Hematopoietic multipotent progenitor cell treated with erythropoietin and hydrocortisone succinate and interleukin-3 and kit ligand, for 4 days (in vitro differentiated cells): ENCODE measurements at regions not wholly inside any gene's neighbourhood (a gene's known extent, or its start where the extent isn't known, plus 50 kb on each side); places are given as distances from the start of the nearest gene placed in this dataset.
A peak's percentile ranks its signal among the peaks of the same experiment; 100 is the strongest.

Experiments
- DNase-seq: peaks from one replicate; pipeline ENCODE4 v3.0.0-alpha.2; 2015

GRCh38 chr3:117587416-117587815, 877.8 kb downstream of the TUSC7 start:
- no peak for DNase-seq

- DNase-seq = no peak
Measured at GRCh38 chr3:117589454-117589853, 879.9 kb downstream of the TUSC7 start.

- no peak for DNase-seq
Measured at GRCh38 chr3:117595615-117596014, 886.0 kb downstream of the TUSC7 start.

- DNase-seq = no peak
Measured at GRCh38 chr3:117596503-117596902, 886.9 kb downstream of the TUSC7 start.

GRCh38 chr3:117597865-117598264, 888.3 kb downstream of the TUSC7 start:
- DNase-seq = no peak

GRCh38 chr3:117600112-117600511, 890.5 kb downstream of the TUSC7 start:
- no peak for DNase-seq

GRCh38 chr3:117600666-117601065, 891.1 kb downstream of the TUSC7 start:
- DNase-seq = no peak

- no peak for DNase-seq
Measured at GRCh38 chr3:117602058-117602644, 892.6 kb downstream of the TUSC7 start.

- DNase-seq = peak; percentile 61
Measured at GRCh38 chr3:117603097-117603496, 893.5 kb downstream of the TUSC7 start.

GRCh38 chr3:117606866-117607265, 897.3 kb downstream of the TUSC7 start:
- no peak for DNase-seq

GRCh38 chr3:117609330-117609729, 899.8 kb downstream of the TUSC7 start:
- no peak for DNase-seq

- DNase-seq = no peak
Measured at GRCh38 chr3:117610156-117610555, 900.6 kb downstream of the TUSC7 start.

GRCh38 chr3:117611211-117611610, 901.6 kb downstream of the TUSC7 start:
- DNase-seq = no peak

- no peak for DNase-seq
Measured at GRCh38 chr3:117616227-117616626, 906.6 kb downstream of the TUSC7 start.

GRCh38 chr3:117617906-117618305, 908.3 kb downstream of the TUSC7 start:
- no peak for DNase-seq

GRCh38 chr3:117618462-117618861, 908.9 kb downstream of the TUSC7 start:
- DNase-seq = no peak

- no peak for DNase-seq
Measured at GRCh38 chr3:117619805-117620204, 910.2 kb downstream of the TUSC7 start.

- no peak for DNase-seq
Measured at GRCh38 chr3:117622171-117622841, 912.7 kb downstream of the TUSC7 start.

GRCh38 chr3:117624424-117624823, 914.8 kb downstream of the TUSC7 start:
- DNase-seq = no peak

GRCh38 chr3:117625174-117625573, 915.6 kb downstream of the TUSC7 start:
- no peak for DNase-seq

GRCh38 chr3:117626577-117626976, 917.0 kb downstream of the TUSC7 start:
- DNase-seq = no peak

- DNase-seq = no peak
Measured at GRCh38 chr3:117628823-117629291, 919.3 kb downstream of the TUSC7 start.

- DNase-seq = no peak
Measured at GRCh38 chr3:117629505-117629904, 919.9 kb downstream of the TUSC7 start.

GRCh38 chr3:117630469-117630868, 920.9 kb downstream of the TUSC7 start:
- no peak for DNase-seq

GRCh38 chr3:117630885-117631284, 921.3 kb downstream of the TUSC7 start:
- DNase-seq = no peak
